ENCODE measurements at regions not wholly inside any gene's neighbourhood (a gene's known extent, or its start where the extent isn't known, plus 50 kb on each side); places are given as distances from the start of the nearest gene placed in this dataset.

- no peak overlapping the region for H3K9ac ChIP-seq (ENCODE audit: low read length)
- H3K36me3 ChIP-seq (ENCODE audit: low read length), result no peaks in the 10 kb centered on the region
- no peak overlapping the region for H3K4me3 ChIP-seq (ENCODE audit: insufficient read depth, low read length, poor library complexity, severe bottlenecking)
- H3K9me2 ChIP-seq (replicated peaks; ENCODE audit: insufficient read depth, low read length), result no peaks in the 10 kb centered on the region
- no peak overlapping the region for H3K27ac ChIP-seq (ENCODE audit: low read depth, low read length)
- no peaks in the 10 kb centered on the region for H3K27me3 ChIP-seq (ENCODE audit: low read length)
- no peak overlapping the region for H2AFZ ChIP-seq (ENCODE audit: low read depth, low read length, severe bottlenecking)
- TF ChIP-seq EZH2phosphoT487 (conservative IDR thresholded peaks at IDR 0.05; ENCODE audit: low read length), result no peak
- TF ChIP-seq CTCF (IDR thresholded peaks at IDR 0.05; ENCODE audit: insufficient read depth, low read length, poor library complexity, severe bottlenecking), result no peak
- H3K79me2 ChIP-seq (ENCODE audit: insufficient read depth, low read length), result no peaks in the 10 kb centered on the region
- no peaks in the 10 kb centered on the region for H3F3A ChIP-seq (ENCODE audit: insufficient read depth)
- H3K4me2 ChIP-seq (ENCODE audit: low read depth, low read length, poor library complexity, severe bottlenecking), result no peak overlapping the region
- H3K9me3 ChIP-seq (ENCODE audit: insufficient read depth, low read length), result no peaks in the 10 kb centered on the region
- H4K20me1 ChIP-seq (ENCODE audit: low read depth, low read length), result no peaks in the 10 kb centered on the region
Measured at GRCh38 chr14:96676166-96676565, 121.0 kb upstream of the VRK1 start.

DNA sequence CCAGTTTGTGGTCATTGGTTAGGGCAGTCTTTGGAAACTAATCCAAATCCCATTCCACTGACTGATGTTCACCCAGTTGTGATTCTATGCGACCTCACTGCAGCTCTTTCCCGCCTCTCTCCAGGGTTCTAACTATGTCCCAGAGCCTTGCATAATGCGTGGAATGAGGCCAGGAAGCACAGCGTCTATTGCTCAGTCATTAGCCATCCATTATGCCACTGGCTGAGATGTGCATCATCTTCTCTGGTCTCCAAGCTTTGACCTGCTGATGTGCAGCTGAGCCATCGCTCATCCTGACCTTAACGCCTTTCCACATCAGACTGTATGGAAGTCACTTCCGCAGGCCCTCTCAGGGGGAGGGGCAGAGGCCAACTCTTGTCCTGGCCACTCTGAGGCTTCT is 115.4 kb upstream of the VRK1 start:
- no peaks in the 10 kb centered on the region for H3K27me3 ChIP-seq (ENCODE audit: low read length)

GRCh38 chr14:96682401-96682800 is 114.8 kb upstream of the VRK1 start:
- no peak for TF ChIP-seq CTCF (IDR thresholded peaks at IDR 0.05; ENCODE audit: insufficient read depth, low read length, poor library complexity, severe bottlenecking)
- no peak for TF ChIP-seq EZH2phosphoT487 (conservative IDR thresholded peaks at IDR 0.05; ENCODE audit: low read length)
- H3K36me3 ChIP-seq (ENCODE audit: low read length), result no peaks in the 10 kb centered on the region
- H3K4me3 ChIP-seq (ENCODE audit: insufficient read depth, low read length, poor library complexity, severe bottlenecking), result no peak overlapping the region
- H3K27me3 ChIP-seq (ENCODE audit: low read length), result no peaks in the 10 kb centered on the region
- no peaks in the 10 kb centered on the region for H3K9me2 ChIP-seq (replicated peaks; ENCODE audit: insufficient read depth, low read length)
- no peaks in the 10 kb centered on the region for H3K79me2 ChIP-seq (ENCODE audit: insufficient read depth, low read length)
- no peak overlapping the region for H3K27ac ChIP-seq (ENCODE audit: low read depth, low read length)
- no peak overlapping the region for H3K9ac ChIP-seq (ENCODE audit: low read length)
- H2AFZ ChIP-seq (ENCODE audit: low read depth, low read length, severe bottlenecking), result no peak overlapping the region
- no peaks in the 10 kb centered on the region for H4K20me1 ChIP-seq (ENCODE audit: low read depth, low read length)
- no peaks in the 10 kb centered on the region for H3F3A ChIP-seq (ENCODE audit: insufficient read depth)
- no peak overlapping the region for H3K4me2 ChIP-seq (ENCODE audit: low read depth, low read length, poor library complexity, severe bottlenecking)
- no peaks in the 10 kb centered on the region for H3K9me3 ChIP-seq (ENCODE audit: insufficient read depth, low read length)

More for the DNA sequence above, 115.4 kb upstream of the VRK1 start:
- H2AFZ ChIP-seq (ENCODE audit: low read depth, low read length, severe bottlenecking), result no peak overlapping the region
- no peak overlapping the region for H3K9ac ChIP-seq (ENCODE audit: low read length)
- no peaks in the 10 kb centered on the region for H3K79me2 ChIP-seq (ENCODE audit: insufficient read depth, low read length)
- H3K27ac ChIP-seq (ENCODE audit: low read depth, low read length), result no peak overlapping the region
- no peaks in the 10 kb centered on the region for H3F3A ChIP-seq (ENCODE audit: insufficient read depth)
- H3K4me2 ChIP-seq (ENCODE audit: low read depth, low read length, poor library complexity, severe bottlenecking), result no peak overlapping the region
- TF ChIP-seq CTCF (IDR thresholded peaks at IDR 0.05; ENCODE audit: insufficient read depth, low read length, poor library complexity, severe bottlenecking), result no peak
- TF ChIP-seq EZH2phosphoT487 (conservative IDR thresholded peaks at IDR 0.05; ENCODE audit: low read length), result no peak
- no peaks in the 10 kb centered on the region for H4K20me1 ChIP-seq (ENCODE audit: low read depth, low read length)
- H3K9me3 ChIP-seq (ENCODE audit: insufficient read depth, low read length), result no peaks in the 10 kb centered on the region
- no peaks in the 10 kb centered on the region for H3K36me3 ChIP-seq (ENCODE audit: low read length)
- no peak overlapping the region for H3K4me3 ChIP-seq (ENCODE audit: insufficient read depth, low read length, poor library complexity, severe bottlenecking)
- H3K9me2 ChIP-seq (replicated peaks; ENCODE audit: insufficient read depth, low read length), result no peaks in the 10 kb centered on the region

Measured in SU-DHL-6 (cell line).